Stimulated activated naive CD4-positive, alpha-beta T cell (primary cell): ENCODE measurements at regions not wholly inside any gene's neighbourhood (a gene's known extent, or its start where the extent isn't known, plus 50 kb on each side); places are given as distances from the start of the nearest gene placed in this dataset.
"Not testable (repeated sequence)": the region's sequence is repeated elsewhere in the genome, so short reads cannot be mapped to it uniquely, and the experiment has no call there.

ENCODE experiments used
- DNase-seq, 6 experiments: peaks; one replicate each; lab custom pipeline; 2025; lab: John Stamatoyannopoulos, UW

DNA sequence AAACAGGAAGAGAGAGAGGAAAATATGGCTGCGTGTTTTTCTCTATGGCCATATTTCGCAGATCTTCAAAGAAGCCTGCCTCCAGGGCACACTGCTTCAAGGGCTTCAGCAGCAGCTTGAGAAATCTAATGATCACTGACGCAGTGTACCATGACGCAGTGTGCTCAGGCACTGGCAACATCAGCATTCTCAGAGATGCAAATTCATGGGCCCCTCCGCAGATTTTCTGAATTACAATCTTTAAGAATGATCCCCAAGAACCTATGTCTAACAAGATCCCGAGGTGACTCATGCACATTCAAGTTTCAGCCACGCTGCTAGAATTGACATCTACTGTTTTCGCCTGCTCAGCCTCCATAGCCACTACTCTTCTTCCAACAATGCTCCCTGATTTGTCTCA is 143.9 kb upstream of the ZNF366 start:
- DNase-seq, result no peak

GRCh38 chr5:72649449-72649848 is 142.2 kb upstream of the ZNF366 start:
- DNase-seq, result no peak

DNA sequence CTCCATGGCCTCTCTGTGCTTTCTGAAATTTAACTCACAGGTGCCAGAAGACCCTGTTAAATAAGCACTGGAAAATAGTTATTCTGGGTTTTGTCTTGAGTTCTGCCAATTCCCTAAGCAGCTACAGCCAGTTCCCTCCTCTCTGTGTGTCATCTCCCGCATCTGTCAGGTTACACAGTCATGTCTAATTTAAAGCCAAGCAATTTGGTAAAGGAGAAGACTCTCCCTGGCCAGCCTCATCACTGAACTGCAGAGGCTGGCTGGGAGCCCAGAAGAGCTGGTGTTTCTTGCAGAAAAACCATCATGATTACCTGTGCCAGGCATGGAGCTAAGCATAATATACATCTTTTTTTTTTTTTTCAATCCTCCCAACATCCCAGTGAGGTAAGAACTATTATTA is 141.3 kb upstream of the ZNF366 start:
- DNase-seq, result no peak

- no peak for DNase-seq
These were observed 140.6 kb upstream of the ZNF366 start for GRCh38 chr5:72647806-72648205.

- DNase-seq, result no peak
These were observed 139.1 kb upstream of the ZNF366 start for GRCh38 chr5:72646246-72646866.

DNA sequence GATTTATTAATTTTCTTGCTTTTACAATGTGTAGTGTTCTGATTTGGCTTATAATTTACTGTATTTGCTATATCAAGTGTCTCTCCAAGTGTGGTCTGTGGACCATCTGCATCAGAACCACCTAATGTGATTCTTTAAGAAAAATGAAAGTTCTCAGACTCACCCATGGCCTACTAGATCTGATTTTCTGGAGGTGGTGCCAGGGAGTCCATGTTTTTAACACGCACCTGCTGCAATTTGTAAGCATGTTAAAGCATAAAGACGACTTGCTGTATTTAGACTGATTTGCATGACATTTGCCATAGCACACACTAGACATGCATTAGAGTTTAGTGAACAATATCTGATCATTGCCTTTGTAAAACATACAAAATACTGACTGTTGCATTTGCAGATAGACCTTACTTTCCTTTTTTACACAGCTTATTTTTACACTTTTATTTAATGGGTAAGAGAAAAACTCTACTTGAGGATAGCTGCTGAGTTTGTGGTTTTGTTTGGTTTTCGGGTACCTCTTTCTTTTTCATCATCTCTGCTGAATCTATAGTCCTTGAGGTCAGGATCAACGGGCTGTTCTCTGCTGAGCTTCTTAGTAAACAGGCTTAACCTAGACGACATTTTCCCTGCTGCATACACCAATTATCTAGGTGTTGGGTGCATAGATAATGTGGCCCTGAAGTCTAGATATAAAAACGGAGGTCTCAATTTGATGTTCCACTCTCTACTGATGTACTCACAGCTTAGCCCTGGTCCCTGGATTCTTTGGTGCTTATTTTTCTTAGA is 138.0 kb upstream of the ZNF366 start:
- DNase-seq, result no peak

DNA sequence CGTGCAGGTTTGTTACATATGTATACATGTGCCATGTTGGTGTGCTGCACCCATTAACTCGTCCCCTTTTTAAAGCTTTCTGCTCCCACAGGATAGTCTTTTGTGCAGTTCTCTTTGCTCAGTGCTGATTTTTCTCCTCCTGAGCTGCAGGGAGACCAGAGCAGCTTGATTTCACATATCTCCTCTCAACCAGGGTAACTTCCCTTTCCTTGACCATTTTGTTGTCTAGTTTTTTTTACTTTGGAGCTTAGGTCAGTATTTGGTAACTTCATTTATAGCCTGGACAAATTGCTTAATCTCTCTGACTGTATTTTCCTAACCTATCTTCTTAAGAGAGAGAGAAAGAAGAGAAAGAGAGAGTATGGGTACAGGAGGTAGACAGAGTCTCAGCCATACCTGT is 137.1 kb upstream of the ZNF366 start:
- no peak for DNase-seq

DNA sequence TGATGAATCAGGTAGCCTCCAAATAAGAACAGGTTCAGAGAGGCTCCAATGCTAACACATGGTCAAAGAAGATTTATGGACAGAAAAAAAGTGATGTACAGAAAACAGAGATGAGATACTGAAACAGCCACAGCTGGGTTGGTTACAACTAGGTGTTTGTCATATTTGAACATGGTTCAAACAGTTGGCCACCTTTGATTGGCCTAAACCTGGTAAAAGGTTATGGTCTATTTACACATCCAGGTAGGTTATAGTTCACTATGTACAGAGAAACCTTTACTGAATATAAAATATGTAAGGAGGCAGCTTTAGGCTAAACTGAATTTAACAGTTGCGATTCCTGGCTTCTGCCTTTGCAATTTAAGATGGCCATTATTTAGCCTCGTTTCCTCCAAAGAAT is 134.0 kb upstream of the ZNF366 start:
- DNase-seq, result no peak

- no peak for DNase-seq
These were observed 129.8 kb upstream of the ZNF366 start for GRCh38 chr5:72637058-72637457.

DNA sequence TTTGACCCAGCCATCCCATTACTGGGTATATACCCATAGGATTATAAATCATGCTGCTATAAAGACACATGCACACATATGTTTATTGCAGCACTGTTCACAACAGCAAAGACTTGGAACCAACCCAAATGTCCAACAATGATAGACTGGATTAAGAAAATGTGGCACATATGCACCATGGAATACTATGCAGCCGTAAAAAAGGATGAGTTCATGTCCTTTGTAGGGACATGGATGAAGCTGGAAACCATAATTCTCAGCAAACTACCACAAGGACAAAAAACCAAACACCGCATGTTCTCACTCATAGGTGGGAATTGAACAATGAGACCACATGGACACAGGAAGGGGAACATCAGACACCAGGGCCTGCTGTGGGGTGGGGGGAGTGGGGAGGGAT is 129.4 kb upstream of the ZNF366 start:
- not testable (repeated sequence) for DNase-seq

GRCh38 chr5:72634444-72634843 is 127.2 kb upstream of the ZNF366 start:
- DNase-seq, result no peak

DNA sequence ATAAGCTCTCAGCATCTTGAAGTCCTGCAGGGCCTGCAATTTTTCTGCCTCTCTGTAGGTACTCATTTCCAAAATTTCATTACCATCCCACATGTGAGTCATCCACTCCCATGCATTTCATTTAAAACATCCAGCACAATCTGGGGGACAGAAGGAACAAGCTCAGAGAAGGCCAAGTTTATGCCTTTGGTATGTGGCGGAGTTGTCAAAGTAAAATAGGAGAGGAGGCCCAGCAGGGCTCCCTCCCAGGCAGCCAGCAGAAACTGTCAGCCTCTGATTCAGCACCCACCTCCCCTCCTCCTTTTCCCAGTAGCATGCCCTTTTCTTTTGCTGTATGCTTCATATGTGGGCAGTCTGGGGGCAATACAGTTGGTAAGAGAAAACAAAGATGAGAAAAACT is 126.4 kb upstream of the ZNF366 start:
- no peak for DNase-seq

DNA sequence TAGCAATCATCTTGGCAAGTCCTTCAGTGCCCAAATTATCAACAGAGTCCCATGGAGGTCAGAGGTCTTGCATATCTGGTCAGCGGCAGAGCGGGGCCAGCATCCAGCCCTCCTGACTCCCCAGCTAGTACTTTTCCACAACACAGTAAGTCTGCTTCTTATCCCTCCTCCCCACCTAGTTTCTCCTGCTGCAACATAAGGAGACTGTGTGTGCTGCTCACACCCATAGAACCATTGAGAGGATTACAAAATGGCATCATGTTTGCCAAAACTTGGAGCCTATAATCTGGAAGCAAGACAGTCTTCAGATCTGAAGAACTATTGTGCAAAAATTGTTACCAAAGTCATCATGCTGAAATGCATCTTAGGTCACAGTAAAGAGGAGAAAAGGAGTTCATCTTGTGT is 125.8 kb upstream of the ZNF366 start:
- no peak for DNase-seq

- no peak for DNase-seq
These were observed 123.5 kb upstream of the ZNF366 start for GRCh38 chr5:72630721-72631120.

DNA sequence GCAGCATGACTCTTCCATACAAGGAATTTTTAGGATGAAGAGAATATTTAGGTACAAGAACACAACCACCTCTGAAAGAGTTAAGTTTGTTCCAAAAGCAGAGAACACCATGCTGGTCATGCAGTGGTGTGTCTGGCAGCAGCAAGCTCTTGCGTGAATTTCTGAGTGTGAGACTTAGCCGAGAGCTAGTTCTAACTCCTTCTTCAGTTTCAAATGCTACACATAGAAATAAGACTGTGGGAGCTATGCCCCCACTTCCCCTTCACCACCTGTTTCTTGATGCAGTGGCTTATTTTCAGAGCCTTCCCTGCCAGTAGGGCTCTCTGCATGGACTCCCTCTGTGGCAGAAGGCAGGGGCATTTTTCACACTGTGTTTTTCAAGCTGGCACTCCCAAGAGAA is 122.9 kb upstream of the ZNF366 start:
- DNase-seq, result no peak

- DNase-seq, result no peak
These were observed 121.7 kb upstream of the ZNF366 start for GRCh38 chr5:72628771-72629371.

DNA sequence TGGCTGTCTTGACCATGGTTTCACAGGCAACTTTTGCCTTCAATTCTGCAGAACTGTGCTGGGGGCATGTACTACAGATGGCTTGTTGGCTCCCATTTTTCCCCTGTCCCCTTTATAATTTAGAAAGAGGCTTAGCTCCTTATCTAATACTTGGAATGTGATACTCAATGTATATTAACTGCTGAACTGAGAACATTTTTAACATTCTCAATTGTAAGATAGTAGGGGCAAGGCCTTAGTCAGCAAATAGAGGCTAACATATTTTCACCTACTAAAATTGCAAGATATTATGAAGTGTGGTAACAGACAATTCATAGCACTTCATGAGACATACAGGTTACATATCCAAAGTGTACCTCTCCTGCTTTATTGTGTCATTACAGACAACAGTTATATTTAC is 118.1 kb upstream of the ZNF366 start:
- no peak for DNase-seq

GRCh38 chr5:72624641-72625236 is 117.5 kb upstream of the ZNF366 start:
- DNase-seq, result no peak

GRCh38 chr5:72623936-72624335 is 116.7 kb upstream of the ZNF366 start:
- DNase-seq, result no peak

DNA sequence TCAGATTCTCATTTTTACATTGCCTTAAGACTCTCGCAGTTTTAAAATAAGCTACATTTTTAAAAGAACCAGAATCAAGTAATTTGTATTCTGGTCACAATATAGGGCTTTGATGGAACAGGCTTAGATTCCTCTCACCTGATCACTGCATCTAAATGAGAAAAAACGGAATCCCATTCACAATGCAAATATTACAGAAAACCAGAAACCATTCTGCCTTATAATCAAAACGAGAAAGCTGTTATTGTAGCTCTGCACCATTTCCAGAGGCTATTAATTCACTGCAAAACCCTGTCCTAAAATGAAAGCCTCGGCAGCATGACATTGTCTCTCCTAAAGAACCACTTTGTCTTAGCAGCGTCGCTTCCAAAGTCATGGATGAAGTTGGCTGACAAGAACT is 116.1 kb upstream of the ZNF366 start:
- no peak for DNase-seq

GRCh38 chr5:72622170-72622760 is 115.1 kb upstream of the ZNF366 start:
- DNase-seq, result no peak

GRCh38 chr5:72621576-72621975 is 114.4 kb upstream of the ZNF366 start:
- no peak for DNase-seq

DNA sequence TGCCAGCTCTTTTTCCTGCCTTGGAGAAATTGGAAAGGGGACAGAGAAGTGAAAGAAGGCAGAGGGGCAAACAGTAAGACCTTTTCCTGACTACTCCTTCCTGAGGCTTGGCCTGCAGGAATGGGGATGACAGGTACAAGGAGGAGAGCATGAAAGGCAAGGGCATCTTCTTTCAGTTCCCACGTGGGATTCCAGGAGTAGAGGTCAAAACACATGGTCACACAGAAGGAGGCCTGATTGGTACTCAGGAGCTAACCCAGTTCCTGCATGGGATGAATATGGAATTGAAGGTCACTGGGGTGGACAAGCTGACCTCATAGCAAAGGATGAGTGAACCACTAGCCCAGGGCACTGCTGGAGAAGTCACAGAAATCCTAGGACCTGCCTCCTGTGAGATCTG is 112.5 kb upstream of the ZNF366 start:
- no peak for DNase-seq
